ENCODE measurements at regions not wholly inside any gene's neighbourhood (a gene's known extent, or its start where the extent isn't known, plus 50 kb on each side); places are given as distances from the start of the nearest gene placed in this dataset.

GRCh38 chr3:137199678-137200077 is 241.9 kb downstream of the IL20RB start:
- TF ChIP-seq CTCF (conservative IDR thresholded peaks at IDR 0.05; ENCODE audit: low read depth, low read length): no peak
- DNase-seq (ENCODE audit: low read depth): no peak

GRCh38 chr3:137201066-137201465 is 243.3 kb downstream of the IL20RB start:
- H3K4me3 ChIP-seq (ENCODE audit: low read depth, low read length): no peak overlapping the region
- no peak for DNase-seq (ENCODE audit: low read depth)
- no peak for TF ChIP-seq CTCF (conservative IDR thresholded peaks at IDR 0.05; ENCODE audit: low read depth, low read length)

More at GRCh38 chr3:137199678-137200077, 241.9 kb downstream of the IL20RB start:
- H3K4me3 ChIP-seq (ENCODE audit: low read depth, low read length): no peak overlapping the region

GRCh38 chr3:137202941-137203340 is 245.2 kb downstream of the IL20RB start:
- TF ChIP-seq CTCF (conservative IDR thresholded peaks at IDR 0.05; ENCODE audit: low read depth, low read length): no peak
- no peak for DNase-seq (ENCODE audit: low read depth)
- no peak overlapping the region for H3K4me3 ChIP-seq (ENCODE audit: low read depth, low read length)

- no peak overlapping the region for H3K4me3 ChIP-seq (ENCODE audit: low read depth, low read length)
- DNase-seq (ENCODE audit: low read depth): no peak
- no peak for TF ChIP-seq CTCF (conservative IDR thresholded peaks at IDR 0.05; ENCODE audit: low read depth, low read length)
Observed at GRCh38 chr3:137204409-137204808, 246.6 kb downstream of the IL20RB start.

- TF ChIP-seq CTCF (conservative IDR thresholded peaks at IDR 0.05; ENCODE audit: low read depth, low read length): no peak
- H3K4me3 ChIP-seq (ENCODE audit: low read depth, low read length): no peak overlapping the region
- DNase-seq (ENCODE audit: low read depth): no peak
Observed at GRCh38 chr3:137205394-137206045, 247.7 kb downstream of the IL20RB start.

GRCh38 chr3:137207616-137208015 is 249.8 kb downstream of the IL20RB start:
- H3K4me3 ChIP-seq (ENCODE audit: low read depth, low read length): no peak overlapping the region
- TF ChIP-seq CTCF (conservative IDR thresholded peaks at IDR 0.05; ENCODE audit: low read depth, low read length): no peak
- DNase-seq (ENCODE audit: low read depth): no peak

GRCh38 chr3:137217733-137218132 is 259.9 kb downstream of the IL20RB start:
- no peak for DNase-seq (ENCODE audit: low read depth)
- H3K4me3 ChIP-seq (ENCODE audit: low read depth, low read length): no peak overlapping the region
- no peak for TF ChIP-seq CTCF (conservative IDR thresholded peaks at IDR 0.05; ENCODE audit: low read depth, low read length)

All from choroid plexus epithelial cell (primary cell).